ENCODE measurements at regions not wholly inside any gene's neighbourhood (a gene's known extent, or its start where the extent isn't known, plus 50 kb on each side); places are given as distances from the start of the nearest gene placed in this dataset.
"Not testable (repeated sequence)": the region's sequence is repeated elsewhere in the genome, so short reads cannot be mapped to it uniquely, and the experiment has no call there.

- DNase-seq = peak in 1 of 2 experiments; percentile 40
Observed at GRCh38 chr2:217622205-217623060, 380.4 kb downstream of the TNS1 start.

GRCh38 chr2:217621391-217621801, 381.4 kb downstream of the TNS1 start:
- no peak for DNase-seq

- DNase-seq = no peak
Observed at GRCh38 chr2:217618744-217619143, 384.1 kb downstream of the TNS1 start.

- no peak for DNase-seq
Observed at GRCh38 chr2:217617616-217618022, 385.2 kb downstream of the TNS1 start.

GRCh38 chr2:217616936-217617335, 385.9 kb downstream of the TNS1 start:
- no peak for DNase-seq

- DNase-seq = no peak
Observed at GRCh38 chr2:217615171-217615570, 387.6 kb downstream of the TNS1 start.

GRCh38 chr2:217614498-217614897, 388.3 kb downstream of the TNS1 start:
- DNase-seq = no peak

- DNase-seq = no peak
Observed at GRCh38 chr2:217614096-217614495, 388.7 kb downstream of the TNS1 start.

GRCh38 chr2:217612920-217613319, 389.9 kb downstream of the TNS1 start:
- no peak for DNase-seq

- DNase-seq = no peak
Observed at GRCh38 chr2:217612211-217612610, 390.6 kb downstream of the TNS1 start.

- DNase-seq = no peak
Observed at GRCh38 chr2:217611626-217612127, 391.1 kb downstream of the TNS1 start.

GRCh38 chr2:217611056-217611455, 391.7 kb downstream of the TNS1 start:
- no peak for DNase-seq

GRCh38 chr2:217610401-217610814, 392.4 kb downstream of the TNS1 start:
- DNase-seq = peak; percentile 22 to 85

- DNase-seq = peak; percentile 47 to 82
Observed at GRCh38 chr2:217609952-217610351, 392.8 kb downstream of the TNS1 start.

- DNase-seq = no peak
Observed at GRCh38 chr2:217606296-217606695, 396.5 kb downstream of the TNS1 start.

- DNase-seq = peak in 1 of 2 experiments; percentile 3
Observed at GRCh38 chr2:217604527-217605194, 398.1 kb downstream of the TNS1 start.

GRCh38 chr2:217601601-217602000, 401.2 kb downstream of the TNS1 start:
- no peak for DNase-seq

- no peak for DNase-seq
Observed at GRCh38 chr2:217599906-217600305, 402.9 kb downstream of the TNS1 start.

GRCh38 chr2:217597681-217598080, 405.1 kb downstream of the TNS1 start:
- no peak for DNase-seq

GRCh38 chr2:217597145-217597544, 405.6 kb downstream of the TNS1 start:
- no peak for DNase-seq

GRCh38 chr2:217593732-217594131, 409.1 kb downstream of the TNS1 start:
- no peak for DNase-seq

- DNase-seq = no peak
Observed at GRCh38 chr2:217588266-217588665, 414.5 kb downstream of the TNS1 start.

GRCh38 chr2:217585362-217585761, 417.4 kb downstream of the TNS1 start:
- DNase-seq = no peak

- DNase-seq = not testable (repeated sequence)
Observed at GRCh38 chr2:217580407-217580806, 422.4 kb downstream of the TNS1 start.

Data from NCI-H2081 (cell line).